OCI-LY7 (cell line): ENCODE measurements at regions not wholly inside any gene's neighbourhood (a gene's known extent, or its start where the extent isn't known, plus 50 kb on each side); places are given as distances from the start of the nearest gene placed in this dataset.
"Not testable (repeated sequence)": the region's sequence is repeated elsewhere in the genome, so short reads cannot be mapped to it uniquely, and the experiment has no call there.

ENCODE experiments used
- EZH2phosphoT487 ChIP-seq: fragments of 200-600 bp; sonication (generic); IDR thresholded peaks from 2 replicates; pipeline ENCODE4 v1.6.1; 2018; ENCODE audit warnings: low read depth, borderline replicate concordance, mild to moderate bottlenecking, mixed run types, antibody characterized with exemption, low read length, moderate library complexity, mixed read lengths
- TF ChIP-seq, protein P1 (sequence below): fragments of 200-600 bp; sonication (generic); conservative IDR thresholded peaks from 2 replicates; pipeline ENCODE4 v1.5.1; 2014; ENCODE audit warnings: mild to moderate bottlenecking, antibody characterized with exemption, low read length, moderate library complexity, mixed read lengths

DNA sequence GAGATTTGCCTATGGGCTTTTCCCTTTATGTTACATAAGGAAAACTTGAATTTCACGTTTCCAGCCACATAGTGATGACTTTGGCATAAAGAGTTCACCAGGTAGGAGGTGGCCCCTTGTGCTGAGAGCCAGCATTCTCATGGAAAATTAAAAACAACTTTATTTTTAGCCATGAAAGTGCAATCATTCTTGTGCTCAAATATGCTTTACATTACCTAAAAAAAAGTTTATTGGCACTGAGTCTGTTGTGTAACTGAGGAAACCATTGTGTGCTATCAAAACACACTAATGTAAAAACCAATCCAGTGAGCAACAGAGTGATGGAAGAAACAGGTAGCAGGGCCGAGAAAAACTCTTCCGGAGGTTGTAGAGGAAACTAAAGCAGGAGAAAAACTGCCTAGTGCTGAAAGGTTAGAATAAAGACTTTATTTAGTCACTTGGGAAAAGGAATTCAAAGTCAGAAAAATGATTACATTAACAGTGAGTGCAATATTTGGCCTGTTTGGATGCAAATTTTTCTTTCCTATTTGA is 332.9 kb upstream of the TMC3 start:
- TF ChIP-seq, protein P1, sequence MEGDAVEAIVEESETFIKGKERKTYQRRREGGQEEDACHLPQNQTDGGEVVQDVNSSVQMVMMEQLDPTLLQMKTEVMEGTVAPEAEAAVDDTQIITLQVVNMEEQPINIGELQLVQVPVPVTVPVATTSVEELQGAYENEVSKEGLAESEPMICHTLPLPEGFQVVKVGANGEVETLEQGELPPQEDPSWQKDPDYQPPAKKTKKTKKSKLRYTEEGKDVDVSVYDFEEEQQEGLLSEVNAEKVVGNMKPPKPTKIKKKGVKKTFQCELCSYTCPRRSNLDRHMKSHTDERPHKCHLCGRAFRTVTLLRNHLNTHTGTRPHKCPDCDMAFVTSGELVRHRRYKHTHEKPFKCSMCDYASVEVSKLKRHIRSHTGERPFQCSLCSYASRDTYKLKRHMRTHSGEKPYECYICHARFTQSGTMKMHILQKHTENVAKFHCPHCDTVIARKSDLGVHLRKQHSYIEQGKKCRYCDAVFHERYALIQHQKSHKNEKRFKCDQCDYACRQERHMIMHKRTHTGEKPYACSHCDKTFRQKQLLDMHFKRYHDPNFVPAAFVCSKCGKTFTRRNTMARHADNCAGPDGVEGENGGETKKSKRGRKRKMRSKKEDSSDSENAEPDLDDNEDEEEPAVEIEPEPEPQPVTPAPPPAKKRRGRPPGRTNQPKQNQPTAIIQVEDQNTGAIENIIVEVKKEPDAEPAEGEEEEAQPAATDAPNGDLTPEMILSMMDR = not testable (repeated sequence)
- TF ChIP-seq EZH2phosphoT487 = not testable (repeated sequence)
